H1 (cell line): ENCODE measurements at regions not wholly inside any gene's neighbourhood (a gene's known extent, or its start where the extent isn't known, plus 50 kb on each side); places are given as distances from the start of the nearest gene placed in this dataset.
A peak's percentile ranks its signal among the peaks of the same experiment; 100 is the strongest.

Experiments used
- ASH2L ChIP-seq: fragments of 200-600, 300-600 bp; sonication (generic); IDR thresholded peaks from one replicate; pipeline ENCODE4 v1.7.1; 2017; ENCODE audit warnings: low read length
- ATF3 ChIP-seq: IDR thresholded peaks from 2 replicates; pipeline ENCODE4 v1.6.1; 2011; ENCODE audit warnings: low read depth, mild to moderate bottlenecking, low read length; ENCODE audit not compliant: insufficient read depth
- BCL11A ChIP-seq, 2 experiments: IDR thresholded peaks; one replicate each; pipeline ENCODE4 v1.6.1; 2011; ENCODE audit warnings: low read depth in 2 of 2, low read length in 2 of 2, mild to moderate bottlenecking in 2 of 2
- EGR1 ChIP-seq: IDR thresholded peaks from 2 replicates; pipeline ENCODE4 v1.6.1; 2011; ENCODE audit warnings: low read depth, low read length, borderline replicate concordance
- EZH2 ChIP-seq: fragments of 200-600 bp; sonication (generic); IDR thresholded peaks from 2 replicates; pipeline ENCODE4 v1.7.1; 2012; ENCODE audit warnings: low read depth, mild to moderate bottlenecking, moderate library complexity, low read length, inconsistent platforms; ENCODE audit not compliant: severe bottlenecking
- FOSL1 ChIP-seq: IDR thresholded peaks from 2 replicates; pipeline ENCODE4 v1.6.1; 2011; ENCODE audit warnings: mild to moderate bottlenecking, low read depth, low read length, moderate library complexity; ENCODE audit not compliant: insufficient read depth
- GTF2F1 ChIP-seq: IDR thresholded peaks from 2 replicates; pipeline ENCODE4 v1.6.1; 2012; ENCODE audit warnings: low read depth, low read length, improper control_type of control experiment, borderline replicate concordance
- JUN ChIP-seq: IDR thresholded peaks from 2 replicates; pipeline ENCODE4 v1.6.1; 2011; ENCODE audit warnings: low read depth, mild to moderate bottlenecking, improper control_type of control experiment, low read length
- KDM5A ChIP-seq: fragments of 200-600 bp; IDR thresholded peaks from 2 replicates; pipeline ENCODE4 v1.7.1; 2012; ENCODE audit warnings: mild to moderate bottlenecking, low read length, inconsistent platforms, mixed read lengths
- MAFK ChIP-seq: IDR thresholded peaks from 2 replicates; pipeline ENCODE4 v1.6.1; 2012; ENCODE audit warnings: low read depth, mild to moderate bottlenecking, improper control_type of control experiment, low read length
- RAD21 ChIP-seq, 2 experiments: IDR thresholded peaks in 1 of 2; conservative IDR thresholded peaks in 1 of 2; 2 replicates each; pipeline ENCODE4 v1.6.1; 2011; ENCODE audit warnings: low read depth in 2 of 2, low read length in 2 of 2, improper control_type of control experiment in 1 of 2, inconsistent platforms in 1 of 2, mild to moderate bottlenecking in 1 of 2, moderate library complexity in 1 of 2
- RBBP5 ChIP-seq: IDR thresholded peaks from 2 replicates; pipeline ENCODE4 v1.7.1; 2012; ENCODE audit warnings: low read depth, mild to moderate bottlenecking, inconsistent platforms, low read length, moderate library complexity, borderline replicate concordance
- SIN3A ChIP-seq, 2 experiments: IDR thresholded peaks in 1 of 2; conservative IDR thresholded peaks in 1 of 2; 2 replicates each; pipeline ENCODE4 v1.6.1; 2011 to 2012; ENCODE audit warnings: low read length in 2 of 2, improper control_type of control experiment in 1 of 2, low read depth in 1 of 2, mild to moderate bottlenecking in 1 of 2
- SRF ChIP-seq: IDR thresholded peaks from 2 replicates; pipeline ENCODE4 v1.6.1; 2011; ENCODE audit warnings: mild to moderate bottlenecking, low read depth, low read length, moderate library complexity
- TAF1 ChIP-seq: IDR thresholded peaks from 2 replicates; pipeline ENCODE4 v1.6.1; 2011; ENCODE audit warnings: mild to moderate bottlenecking, low read depth, low read length
- TEAD4 ChIP-seq: IDR thresholded peaks from 2 replicates; pipeline ENCODE4 v1.6.1; 2012; ENCODE audit warnings: low read depth, low read length, inconsistent platforms, mixed read lengths
- USF2 ChIP-seq: IDR thresholded peaks from 2 replicates; pipeline ENCODE4 v1.6.1; 2011; ENCODE audit warnings: low read length, improper control_type of control experiment

GRCh38 chr13:50080911-50081678, 65.9 kb downstream of the KCNRG start (continued):
- TF ChIP-seq GTF2F1 (no peak), RAD21 (IDR thresholded peaks at IDR 0.05 in 1 of 2, conservative IDR thresholded peaks at IDR 0.05 in 1 of 2; ENCODE audit: low read depth in 2 of 2, low read length in 2 of 2) (no peak), TAF1 (no peak), ASH2L (no peak), EZH2 (no peak), KDM5A (no peak), FOSL1 (no peak), SIN3A (conservative IDR thresholded peaks at IDR 0.05 in 1 of 2, IDR thresholded peaks at IDR 0.05 in 1 of 2; ENCODE audit: low read depth in 1 of 2, low read length in 2 of 2) (peak in 1 of 2 experiments; percentile 84; a peak in 2 of 4 replicates), MAFK (no peak), SRF (no peak), USF2 (no peak), TEAD4 (0 out of 2 replicates have a peak, but pooled peaks have one; percentile 10), ATF3 (no peak), EGR1 (no peak), BCL11A (IDR thresholded peaks at IDR 0.05; ENCODE audit: low read depth in 2 of 2, low read length in 2 of 2) (no peak), JUN (no peak), RBBP5 (no peak)
